Natural killer cell (primary cell): ENCODE measurements at regions not wholly inside any gene's neighbourhood (a gene's known extent, or its start where the extent isn't known, plus 50 kb on each side); places are given as distances from the start of the nearest gene placed in this dataset.

ENCODE experiments used
- ATAC-seq, 3 donors: fragments of 150-1000 bp in 2 of 3; fragments of 200-7000 bp in 1 of 3; cut with Tn5 transposase; 1 replicate in 1 of 3; 2 replicates in 2 of 3; pipeline ENCODE4 v1.10.0; 2021; ENCODE audit warnings: mild to moderate bottlenecking in 2 of 3, moderate library complexity in 2 of 3
- DNase-seq, 2 donors: peaks; one replicate each; pipeline versions ENCODE4 v3.0.0 to v3.0.0-alpha.2; 2013 to 2021; ENCODE audit warnings: mixed read lengths in 1 of 2
- H3K27ac ChIP-seq: one replicate; pipeline ENCODE4 v1.5.1; 2013; ENCODE audit warnings: mild to moderate bottlenecking, low read length
- H3K27me3 ChIP-seq: one replicate; pipeline ENCODE4 v1.6.1; 2013; ENCODE audit warnings: low read length; ENCODE audit not compliant: control insufficient read depth, insufficient read depth
- H3K36me3 ChIP-seq: one replicate; pipeline ENCODE4 v1.6.1; 2013; ENCODE audit warnings: low read length; ENCODE audit not compliant: control insufficient read depth, insufficient read depth
- H3K4me1 ChIP-seq: one replicate; pipeline ENCODE4 v1.6.1; 2013; ENCODE audit warnings: low read length; ENCODE audit not compliant: control insufficient read depth, insufficient read depth
- H3K4me3 ChIP-seq: one replicate; pipeline ENCODE4 v1.5.1; 2013; ENCODE audit warnings: low read length
- H3K9me3 ChIP-seq: one replicate; pipeline ENCODE4 v1.6.1; 2013; ENCODE audit warnings: low read length; ENCODE audit not compliant: control insufficient read depth, insufficient read depth
- H3K27ac Mint-ChIP-seq, 2 donors: one replicate each; pipeline ENCODE4 v1.8.0; 2022; ENCODE audit warnings: mild to moderate bottlenecking in 2 of 2, mixed read lengths in 2 of 2, moderate library complexity in 1 of 2
- H3K27me3 Mint-ChIP-seq, 2 donors: one replicate each; pipeline ENCODE4 v1.8.0; 2022; ENCODE audit warnings: low read depth in 2 of 2, mixed read lengths in 2 of 2
- H3K36me3 Mint-ChIP-seq: one replicate; pipeline ENCODE4 v1.8.0; 2022; ENCODE audit warnings: mixed read lengths
- H3K4me1 Mint-ChIP-seq, 2 donors: one replicate each; pipeline ENCODE4 v1.8.0; 2022; ENCODE audit warnings: mixed read lengths in 2 of 2
- H3K4me3 Mint-ChIP-seq: one replicate; pipeline ENCODE4 v1.8.0; 2022; ENCODE audit warnings: mild to moderate bottlenecking, moderate library complexity, mixed read lengths
- H3K9me3 Mint-ChIP-seq, 2 donors: one replicate each; pipeline ENCODE4 v1.8.0; 2022; ENCODE audit warnings: mixed read lengths in 2 of 2
- WGBS: methylation state at CpG from one replicate; pipeline ENCODE4 v1.1.7; 2013; ENCODE audit warnings: missing lambda C conversion rate; ENCODE audit not compliant: insufficient coverage; 5-methylcytosine and 5-hydroxymethylcytosine counted together
- intact Hi-C: fragments of 100-400 bp; cut with micrococcal nuclease; formaldehyde crosslinking; loops from one replicate; pipeline ENCODE4 v1.14.2; 2022
- TF ChIP-seq, protein P1 (sequence below): fragments of 200-600 bp; IDR thresholded peaks from one replicate; pipeline ENCODE4 v1.8.0; 2022; ENCODE audit warnings: antibody characterized with exemption

GRCh38 chr10:78857193-78857592 lies 211.6 kb upstream of the ZMIZ1 start:
- H3K27ac ChIP-seq = no peak overlapping the region
- no peak overlapping the region for H3K27ac Mint-ChIP-seq
- H3K36me3 ChIP-seq = no peaks in the 10 kb centered on the region
- intact Hi-C loops = no loop called here
- TF ChIP-seq, protein P1, sequence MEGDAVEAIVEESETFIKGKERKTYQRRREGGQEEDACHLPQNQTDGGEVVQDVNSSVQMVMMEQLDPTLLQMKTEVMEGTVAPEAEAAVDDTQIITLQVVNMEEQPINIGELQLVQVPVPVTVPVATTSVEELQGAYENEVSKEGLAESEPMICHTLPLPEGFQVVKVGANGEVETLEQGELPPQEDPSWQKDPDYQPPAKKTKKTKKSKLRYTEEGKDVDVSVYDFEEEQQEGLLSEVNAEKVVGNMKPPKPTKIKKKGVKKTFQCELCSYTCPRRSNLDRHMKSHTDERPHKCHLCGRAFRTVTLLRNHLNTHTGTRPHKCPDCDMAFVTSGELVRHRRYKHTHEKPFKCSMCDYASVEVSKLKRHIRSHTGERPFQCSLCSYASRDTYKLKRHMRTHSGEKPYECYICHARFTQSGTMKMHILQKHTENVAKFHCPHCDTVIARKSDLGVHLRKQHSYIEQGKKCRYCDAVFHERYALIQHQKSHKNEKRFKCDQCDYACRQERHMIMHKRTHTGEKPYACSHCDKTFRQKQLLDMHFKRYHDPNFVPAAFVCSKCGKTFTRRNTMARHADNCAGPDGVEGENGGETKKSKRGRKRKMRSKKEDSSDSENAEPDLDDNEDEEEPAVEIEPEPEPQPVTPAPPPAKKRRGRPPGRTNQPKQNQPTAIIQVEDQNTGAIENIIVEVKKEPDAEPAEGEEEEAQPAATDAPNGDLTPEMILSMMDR = no peak
- H3K27me3 Mint-ChIP-seq = peaks cover 13 to 29% of the 10 kb centered on the region in 2 donors
- H3K4me3 ChIP-seq = no peak overlapping the region
- no peaks in the 10 kb centered on the region for H3K9me3 Mint-ChIP-seq
- no peak overlapping the region for H3K4me3 Mint-ChIP-seq
- no peaks in the 10 kb centered on the region for H3K4me1 ChIP-seq
- no peaks in the 10 kb centered on the region for H3K36me3 Mint-ChIP-seq
- WGBS = 93% methylated on average over 2 of the region's 3 CpGs
- DNase-seq (no peak), ATAC-seq (no peak)
- H3K9me3 ChIP-seq = no peaks in the 10 kb centered on the region
- H3K4me1 Mint-ChIP-seq = no peaks in the 10 kb centered on the region
- no peaks in the 10 kb centered on the region for H3K27me3 ChIP-seq

GRCh38 chr10:78859266-78859665 lies 209.5 kb upstream of the ZMIZ1 start:
- H3K27ac Mint-ChIP-seq = no peak overlapping the region
- WGBS = 85% methylated on average over 5 of the region's 5 CpGs
- Histone ChIP-seq H3K27ac (no peak overlapping the region), H3K9me3 (no peaks in the 10 kb centered on the region), H3K4me3 (no peak overlapping the region), H3K4me1 (no peaks in the 10 kb centered on the region), H3K36me3 (no peaks in the 10 kb centered on the region), H3K27me3 (no peaks in the 10 kb centered on the region)
- ATAC-seq (no peak), DNase-seq (no peak)
- TF ChIP-seq, protein P1 = no peak
- H3K4me3 Mint-ChIP-seq = no peak overlapping the region
- H3K9me3 Mint-ChIP-seq = no peaks in the 10 kb centered on the region
- H3K4me1 Mint-ChIP-seq = no peaks in the 10 kb centered on the region
- no peaks in the 10 kb centered on the region for H3K36me3 Mint-ChIP-seq
- intact Hi-C loops = no loop called here
- H3K27me3 Mint-ChIP-seq = peaks cover 17 to 29% of the 10 kb centered on the region in 2 donors

DNA sequence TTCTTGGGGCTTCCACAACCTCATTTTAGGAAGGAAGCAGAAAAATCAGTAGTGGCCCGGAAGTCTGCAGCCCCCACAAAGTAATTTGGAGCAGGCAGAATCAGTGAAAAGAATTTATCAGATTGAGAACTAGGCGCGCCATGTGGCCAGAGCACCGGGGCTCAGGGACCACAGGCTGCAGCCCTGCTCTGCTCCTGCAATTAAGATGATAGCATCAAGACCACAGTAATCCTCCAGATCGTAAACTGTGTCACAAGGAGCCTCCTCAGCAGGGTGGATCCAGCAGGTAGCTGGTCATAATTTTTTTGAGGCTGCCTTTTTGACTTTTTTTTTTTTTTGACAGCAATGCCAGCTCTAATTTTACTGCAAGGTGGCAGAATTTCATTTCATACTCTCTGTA lies 209.0 kb upstream of the ZMIZ1 start:
- no peak overlapping the region for H3K4me3 ChIP-seq
- Mint-ChIP-seq H3K9me3 (no peaks in the 10 kb centered on the region), H3K27ac (no peak overlapping the region), H3K4me3 (no peak overlapping the region), H3K27me3 (peaks cover 17 to 29% of the 10 kb centered on the region in 2 donors), H3K4me1 (no peaks in the 10 kb centered on the region), H3K36me3 (no peaks in the 10 kb centered on the region)
- DNase-seq (no peak), ATAC-seq (no peak)
- TF ChIP-seq, protein P1 = no peak
- intact Hi-C loops = no loop called here
- H3K27ac ChIP-seq = no peak overlapping the region
- no peaks in the 10 kb centered on the region for H3K27me3 ChIP-seq
- WGBS = 31% methylated on average over 5 of the region's 5 CpGs
- H3K36me3 ChIP-seq = no peaks in the 10 kb centered on the region
- no peaks in the 10 kb centered on the region for H3K4me1 ChIP-seq
- no peaks in the 10 kb centered on the region for H3K9me3 ChIP-seq

DNA sequence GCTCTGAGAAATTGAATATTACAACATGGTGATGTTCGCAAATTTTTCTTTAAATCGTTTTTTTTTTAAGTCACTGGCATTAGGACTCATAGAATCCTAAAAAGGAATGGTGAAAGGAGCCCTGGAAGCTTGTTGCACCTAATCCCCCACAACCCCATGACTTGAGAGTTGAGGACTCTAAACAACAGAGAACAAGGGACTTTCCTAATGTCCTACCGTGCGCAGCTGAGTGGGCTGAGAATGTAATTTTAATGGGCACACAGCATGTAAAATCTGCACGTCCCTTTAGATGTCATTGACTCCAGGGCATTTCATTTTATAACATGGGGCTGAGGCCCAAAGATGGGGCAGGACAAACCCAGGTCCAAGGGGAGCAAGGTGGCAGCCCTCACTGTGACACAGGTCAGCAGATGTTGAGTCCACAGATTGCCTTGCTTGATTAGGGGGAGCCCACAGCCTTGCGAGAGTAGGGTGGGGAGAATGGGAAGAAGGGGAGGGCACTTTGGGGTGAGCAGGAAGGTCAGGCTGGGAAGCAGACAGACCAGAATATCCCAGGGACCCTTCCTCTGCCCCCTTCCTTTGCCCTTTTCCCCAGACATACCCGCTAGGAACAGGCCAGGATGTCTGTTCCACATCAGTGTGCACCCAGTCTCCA lies 208.4 kb upstream of the ZMIZ1 start:
- no peaks in the 10 kb centered on the region for H3K36me3 ChIP-seq
- intact Hi-C loops = no loop called here
- H3K27me3 Mint-ChIP-seq = peaks cover 17 to 29% of the 10 kb centered on the region in 2 donors
- no peaks in the 10 kb centered on the region for H3K36me3 Mint-ChIP-seq
- no peaks in the 10 kb centered on the region for H3K4me1 Mint-ChIP-seq
- no peak overlapping the region for H3K27ac Mint-ChIP-seq
- TF ChIP-seq, protein P1 = no peak
- ATAC-seq (no peak), DNase-seq (no peak)
- no peak overlapping the region for H3K4me3 Mint-ChIP-seq
- H3K9me3 Mint-ChIP-seq = no peaks in the 10 kb centered on the region
- WGBS = 79% methylated on average over 7 of the region's 7 CpGs
- H3K9me3 ChIP-seq = no peaks in the 10 kb centered on the region
- no peaks in the 10 kb centered on the region for H3K4me1 ChIP-seq
- no peak overlapping the region for H3K27ac ChIP-seq
- H3K27me3 ChIP-seq = no peaks in the 10 kb centered on the region
- H3K4me3 ChIP-seq = no peak overlapping the region
